ENCODE measurements at regions not wholly inside any gene's neighbourhood (a gene's known extent, or its start where the extent isn't known, plus 50 kb on each side); places are given as distances from the start of the nearest gene placed in this dataset.
"Not testable (repeated sequence)": the region's sequence is repeated elsewhere in the genome, so short reads cannot be mapped to it uniquely, and the experiment has no call there.

DNA sequence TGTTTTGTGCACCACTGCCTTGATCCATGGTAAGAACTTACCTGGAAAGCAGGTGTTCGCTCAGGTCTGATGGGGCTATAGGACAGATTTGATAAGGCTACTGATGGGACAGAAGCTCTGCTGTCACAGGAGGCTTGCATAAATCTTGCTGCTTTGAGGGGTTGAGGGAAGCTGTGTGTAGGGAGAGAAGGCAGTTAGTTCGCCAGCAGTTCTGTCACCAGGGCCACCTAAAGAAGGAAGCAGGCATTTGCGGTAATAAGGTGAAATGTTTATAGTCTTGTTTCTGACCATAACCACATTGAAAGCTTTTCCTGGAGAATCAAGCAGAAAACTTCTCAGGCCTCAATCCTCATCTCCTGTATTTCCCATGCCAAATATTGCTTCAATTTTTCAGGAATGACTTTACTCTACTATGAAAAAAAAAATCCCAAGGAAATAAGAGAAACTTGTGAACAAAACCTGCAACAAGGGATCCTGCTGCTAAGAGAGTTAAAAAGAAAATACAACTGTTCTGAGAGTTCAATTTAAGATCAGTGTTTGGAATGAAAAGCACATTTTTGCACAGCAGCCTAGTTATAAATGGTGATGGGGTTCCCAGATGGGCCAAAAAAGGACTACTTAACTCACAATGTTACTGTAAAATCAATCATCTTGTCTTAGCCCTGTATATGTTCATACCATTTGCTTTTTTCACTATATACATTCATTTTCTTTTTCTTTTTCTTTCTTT is 122.0 kb upstream of the RANBP3L start:
- no peak for DNase-seq (ENCODE audit: low spot score)

DNA sequence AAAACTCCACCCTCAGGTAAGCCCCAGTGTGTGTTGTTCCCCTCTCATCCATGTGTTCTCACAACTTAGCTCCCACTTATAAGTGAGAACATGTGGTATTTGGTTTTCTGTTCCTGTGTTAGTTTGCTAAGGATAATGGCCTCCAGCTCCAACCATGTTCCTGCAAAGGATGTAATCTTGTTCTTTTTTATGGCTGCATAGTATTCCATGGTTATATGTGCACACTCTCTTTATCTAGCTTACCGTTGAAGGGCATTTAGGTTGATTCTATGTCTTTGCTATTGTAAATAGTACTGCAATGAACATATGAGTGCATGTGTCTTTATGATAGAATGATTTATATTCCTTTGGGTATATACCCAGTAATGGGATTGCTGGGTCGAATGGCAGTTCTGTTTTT is 124.4 kb upstream of the RANBP3L start:
- not testable (repeated sequence) for DNase-seq (ENCODE audit: low spot score)

DNA sequence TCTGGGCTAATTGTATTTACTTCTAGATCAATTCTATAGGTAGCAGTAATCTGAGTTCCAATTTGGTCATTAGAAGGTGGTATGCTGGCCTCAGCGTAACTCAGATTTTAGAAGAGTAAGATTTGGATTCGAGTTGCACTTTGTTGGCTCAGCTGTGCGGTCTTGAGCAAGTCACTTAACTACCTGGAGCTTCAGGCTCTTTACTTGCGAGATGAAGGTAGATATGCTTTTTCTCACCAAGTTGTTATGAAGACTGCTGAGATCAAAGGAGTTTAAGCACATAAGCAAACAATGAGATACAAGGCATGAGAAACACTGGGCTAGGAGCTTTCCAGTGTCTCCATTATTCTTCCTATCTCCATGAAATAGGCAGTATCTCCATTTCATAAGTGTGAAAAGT is 133.8 kb upstream of the RANBP3L start:
- DNase-seq (ENCODE audit: low spot score) = no peak

DNA sequence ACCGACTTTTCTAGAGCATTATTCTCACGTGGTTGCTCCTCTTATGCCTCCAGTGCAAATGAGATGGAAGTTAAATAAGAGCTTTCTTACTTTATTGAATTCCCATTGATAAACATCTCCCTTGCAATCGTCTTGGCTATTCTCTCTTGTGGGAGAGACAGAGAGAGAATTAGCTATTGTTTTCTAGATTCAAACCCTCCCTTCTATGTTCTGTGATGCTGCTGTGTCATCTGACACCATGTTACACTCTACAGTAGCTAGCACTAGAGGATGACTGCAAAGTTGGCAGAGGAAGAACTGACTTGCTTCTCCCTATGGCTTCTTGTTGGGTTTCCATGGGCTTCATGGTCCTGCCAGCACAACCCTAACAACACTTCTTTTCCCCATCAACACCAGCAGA is 134.6 kb upstream of the RANBP3L start:
- DNase-seq (ENCODE audit: low spot score) = no peak

DNA sequence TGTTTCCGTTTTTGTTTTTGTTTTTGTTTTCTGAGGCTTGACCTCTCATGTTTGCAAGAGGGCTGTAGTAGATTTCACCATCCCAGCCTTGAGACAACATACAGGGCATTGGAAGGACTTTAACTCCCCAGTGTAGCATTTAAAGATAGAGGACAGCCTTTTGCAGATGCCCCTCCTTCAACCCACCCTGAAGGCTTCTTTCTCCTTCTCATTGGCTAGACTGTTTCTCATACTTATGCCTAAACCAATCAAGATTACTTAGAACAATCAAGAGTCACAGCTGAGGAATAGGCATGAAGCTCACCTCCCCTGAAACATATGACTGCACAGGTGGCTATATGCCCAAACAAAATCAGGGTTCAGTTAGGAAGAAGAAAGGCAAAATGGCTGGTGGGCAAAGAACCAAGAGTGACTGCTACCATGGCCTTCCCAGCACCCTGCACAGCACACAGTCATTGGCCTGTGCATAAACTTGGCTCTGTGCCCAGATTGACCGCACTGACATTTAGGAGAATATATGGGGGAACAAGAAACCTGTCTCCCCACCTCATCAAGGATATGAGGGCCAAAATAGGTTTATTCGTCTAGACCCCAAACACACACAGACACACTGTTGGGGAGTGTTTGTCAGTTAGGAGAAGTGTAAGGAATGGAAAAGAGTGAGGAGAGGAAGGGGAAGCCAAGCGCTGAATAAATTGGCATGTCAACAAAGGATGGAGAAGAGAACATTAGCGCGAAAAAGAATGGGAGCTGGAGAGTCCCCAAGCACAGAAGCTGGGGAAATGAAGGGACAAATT is 137.3 kb upstream of the RANBP3L start:
- DNase-seq (ENCODE audit: low spot score) = no peak

DNA sequence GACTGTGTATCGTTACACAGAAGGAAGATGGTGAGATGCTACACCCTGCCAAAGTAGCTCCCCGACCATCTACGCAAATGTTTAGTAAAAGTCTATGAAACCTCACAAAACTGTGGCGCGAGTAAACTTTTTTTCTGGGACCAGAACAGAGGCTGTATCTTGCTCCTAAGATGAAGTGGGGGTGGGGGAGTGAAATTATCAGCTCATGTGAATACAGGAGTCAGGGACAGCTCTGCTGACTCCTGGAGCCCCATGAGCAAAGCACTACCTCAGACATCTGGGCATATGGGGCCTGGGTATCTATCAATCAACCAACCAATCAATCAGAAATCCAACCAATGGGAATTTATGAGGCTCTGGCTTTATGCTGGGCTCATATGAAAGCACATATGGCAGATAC is 138.6 kb upstream of the RANBP3L start:
- no peak for DNase-seq (ENCODE audit: low spot score)

DNA sequence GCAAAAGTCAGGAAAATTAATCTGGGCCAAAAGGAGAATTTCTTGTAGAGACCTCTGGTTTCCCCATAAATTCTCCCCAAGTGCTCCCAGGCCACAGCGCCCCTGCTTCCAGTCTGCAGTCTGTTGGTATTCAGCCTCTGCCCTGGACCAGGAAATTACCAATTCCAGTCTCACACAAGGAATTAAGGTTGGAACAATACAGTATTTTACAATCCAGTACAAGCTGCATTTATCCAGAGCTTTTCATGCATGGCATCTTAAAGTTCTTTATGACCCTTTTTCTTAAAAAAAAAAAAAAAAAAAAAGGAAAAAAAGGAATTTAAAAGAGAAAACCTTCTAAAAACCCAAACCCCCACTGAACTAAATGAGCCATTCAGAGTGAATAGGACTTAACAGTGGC is 139.6 kb upstream of the RANBP3L start:
- no peak for DNase-seq (ENCODE audit: low spot score)

DNA sequence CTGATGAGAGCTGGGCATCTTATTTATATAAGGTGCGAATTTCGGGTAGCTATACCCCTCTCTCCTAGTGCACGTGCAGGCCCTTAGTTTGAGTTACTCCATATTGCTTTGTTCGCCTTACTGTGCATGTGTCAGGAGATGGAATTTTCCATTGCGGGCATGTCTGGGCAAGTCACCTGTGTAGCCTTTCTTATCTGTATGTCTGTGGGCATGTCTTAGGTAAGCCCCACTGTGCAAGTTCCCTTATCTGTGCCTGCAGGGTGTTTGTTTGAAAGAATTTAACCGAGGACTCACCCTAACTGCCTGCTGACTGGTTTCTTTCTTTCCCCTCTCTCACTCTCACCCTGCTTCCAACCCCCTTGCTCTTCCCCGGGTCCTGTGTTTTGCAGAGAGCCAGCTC is 140.7 kb upstream of the RANBP3L start:
- DNase-seq (ENCODE audit: low spot score) = peak; percentile 24

DNA sequence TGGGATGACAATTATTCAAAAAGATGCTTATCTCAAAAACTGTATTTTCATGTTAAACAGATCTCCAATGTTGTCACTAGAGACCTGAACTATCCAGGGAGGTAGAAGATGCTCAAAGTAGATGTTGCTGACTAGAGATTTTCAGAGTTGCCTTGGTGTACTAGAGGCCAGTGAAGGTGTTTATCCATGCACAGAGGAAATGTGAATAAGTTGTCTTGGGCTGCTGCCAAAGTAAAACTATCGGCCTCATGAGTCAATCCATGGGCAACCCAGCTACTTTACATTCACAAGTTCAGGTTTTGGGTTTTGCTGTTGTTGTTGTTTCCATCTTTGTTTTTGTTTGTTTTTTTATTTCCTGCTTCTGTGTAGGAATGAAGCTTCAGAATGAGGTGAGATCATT is 141.1 kb upstream of the RANBP3L start:
- peak; percentile 29 for DNase-seq (ENCODE audit: low spot score)

DNA sequence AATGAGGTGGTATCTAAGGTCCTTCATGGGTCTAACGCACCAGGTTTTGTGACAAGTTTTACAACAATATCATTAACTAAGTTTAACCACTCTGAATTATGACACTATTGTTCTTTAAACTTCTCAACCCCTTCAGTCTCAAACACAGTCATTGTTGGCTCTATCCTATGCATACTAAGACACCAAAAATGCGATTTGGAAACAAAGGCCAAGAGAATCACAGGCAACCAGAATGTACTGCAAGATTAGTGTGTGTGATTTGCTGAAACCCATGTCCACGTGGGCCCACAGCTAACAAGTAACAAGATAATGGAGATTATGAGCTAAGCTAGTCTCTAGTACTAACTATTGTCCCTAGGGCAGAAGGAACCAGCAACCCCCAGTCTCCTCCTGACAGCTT is 142.2 kb upstream of the RANBP3L start:
- no peak for DNase-seq (ENCODE audit: low spot score)

DNA sequence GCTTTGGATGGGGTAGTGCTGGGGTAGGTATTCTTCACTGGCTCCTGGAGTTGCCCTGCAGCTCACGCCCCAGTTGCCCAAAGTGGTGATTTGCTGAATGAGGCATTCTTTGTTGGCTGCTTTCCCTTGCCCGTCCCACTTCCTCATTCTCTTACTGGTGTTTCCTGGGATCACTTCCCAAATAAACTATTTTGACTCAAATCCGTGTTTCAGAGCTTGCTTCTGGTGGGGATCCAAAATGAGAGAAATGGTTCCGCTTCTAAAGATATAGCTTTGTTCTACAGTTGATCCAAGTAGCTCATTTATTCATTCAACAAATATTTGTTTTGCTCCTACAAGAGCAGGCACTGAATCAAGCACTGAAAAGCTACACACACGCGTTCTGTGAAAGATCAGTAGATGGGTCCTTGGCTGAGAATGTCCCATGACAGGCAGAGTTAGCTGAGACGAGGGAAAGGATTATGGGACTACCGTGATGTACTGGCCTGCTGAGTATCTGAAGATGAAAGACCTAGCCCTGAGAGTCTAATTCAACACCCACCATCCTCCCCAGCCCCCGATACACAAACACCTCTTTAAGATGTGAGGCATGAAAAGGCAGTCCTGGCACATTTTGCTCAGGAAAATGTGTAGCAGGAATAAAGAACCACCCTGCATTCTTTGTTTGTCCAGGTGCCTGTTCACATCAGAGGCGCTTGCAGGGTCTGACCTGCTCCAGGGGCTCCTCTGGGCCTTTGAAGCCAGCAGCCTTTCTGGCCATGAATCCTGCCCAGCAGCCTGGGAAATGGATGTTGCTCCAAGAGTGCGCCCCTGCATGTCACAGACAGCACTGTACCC is 143.1 kb upstream of the RANBP3L start:
- no peak for DNase-seq (ENCODE audit: low spot score)

DNA sequence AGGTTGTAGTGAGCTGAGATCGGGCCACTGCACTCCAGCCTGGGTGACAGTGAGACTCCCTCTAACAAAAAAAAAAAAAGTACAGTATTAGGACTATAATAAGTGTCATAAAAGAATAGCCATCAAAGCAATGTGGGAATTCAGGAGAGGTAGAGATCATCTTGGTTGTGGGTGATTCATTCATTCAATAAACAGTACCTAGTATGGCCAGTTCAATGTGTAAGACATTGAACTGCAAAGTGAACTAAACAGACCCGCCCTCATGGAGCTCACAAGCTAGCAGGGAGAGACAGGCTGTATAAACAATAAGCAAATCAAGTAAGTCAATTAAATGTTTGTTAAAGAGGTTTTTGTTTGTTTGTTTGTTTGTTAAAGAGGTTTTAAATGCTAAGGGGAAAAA is 146.1 kb upstream of the RANBP3L start:
- no peak for DNase-seq (ENCODE audit: low spot score)

DNA sequence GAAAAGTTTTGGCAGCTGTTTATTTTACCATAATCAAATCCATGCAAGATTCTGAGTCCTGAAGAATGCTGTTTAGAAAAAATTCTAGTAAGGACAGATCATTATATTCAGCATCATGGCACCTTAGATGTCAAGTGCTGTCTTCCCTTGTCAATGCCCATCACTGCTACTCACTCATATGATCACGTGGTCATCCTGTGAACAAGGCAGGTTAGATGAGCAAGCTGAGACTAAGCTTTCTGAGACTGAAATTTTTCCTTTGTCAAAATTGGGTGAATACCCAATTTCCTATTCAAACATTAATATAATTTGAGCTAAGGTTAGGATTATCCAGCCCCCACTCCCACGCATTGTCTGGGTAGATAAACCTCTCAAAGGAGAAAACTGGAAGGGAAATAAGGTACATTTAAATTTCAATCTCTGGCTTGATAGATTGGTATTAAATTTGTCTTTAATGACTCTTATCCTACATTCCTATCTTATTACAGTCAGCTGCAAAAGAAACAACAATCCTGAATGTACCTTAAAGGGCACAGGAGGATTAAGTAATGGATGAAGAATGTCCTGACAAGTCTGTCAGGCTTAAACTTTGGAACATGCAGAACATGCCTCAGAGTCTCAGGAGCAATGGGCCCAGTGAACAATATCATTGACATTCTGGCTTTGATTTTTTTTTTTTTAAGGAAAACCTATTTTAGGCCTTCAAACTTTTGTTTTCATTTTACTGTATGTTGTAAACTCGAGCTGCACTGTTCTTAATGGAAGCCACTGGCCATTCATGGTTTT is 148.7 kb upstream of the RANBP3L start:
- DNase-seq (ENCODE audit: low spot score) = no peak

DNA sequence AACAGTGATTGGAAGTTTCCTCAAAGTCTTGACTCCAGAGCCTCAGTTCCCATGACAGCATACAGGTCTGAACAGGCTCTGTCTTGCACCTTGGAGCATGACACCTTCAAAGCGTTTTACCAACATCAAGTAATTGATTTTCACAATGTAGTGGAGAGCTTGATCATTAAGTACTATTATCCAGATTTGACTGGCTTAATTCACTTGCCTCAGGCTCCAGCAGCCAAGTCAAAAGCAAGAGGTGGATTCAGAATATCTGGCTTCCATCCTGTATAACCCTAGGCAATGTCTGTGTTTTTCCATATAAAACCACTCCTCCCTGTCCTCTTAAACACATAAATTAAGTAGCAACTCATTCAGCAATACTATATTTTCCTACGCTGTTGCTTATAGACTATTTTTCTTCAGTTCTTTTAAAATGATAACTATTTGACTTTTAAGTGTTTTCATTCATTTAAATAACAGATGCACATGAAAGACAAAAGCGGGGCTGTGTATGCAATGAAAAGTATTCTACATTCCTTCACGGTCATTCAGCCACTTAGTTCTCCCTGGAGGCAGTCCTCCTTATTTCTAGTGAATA is 150.8 kb upstream of the RANBP3L start:
- no peak for DNase-seq (ENCODE audit: low spot score)

DNA sequence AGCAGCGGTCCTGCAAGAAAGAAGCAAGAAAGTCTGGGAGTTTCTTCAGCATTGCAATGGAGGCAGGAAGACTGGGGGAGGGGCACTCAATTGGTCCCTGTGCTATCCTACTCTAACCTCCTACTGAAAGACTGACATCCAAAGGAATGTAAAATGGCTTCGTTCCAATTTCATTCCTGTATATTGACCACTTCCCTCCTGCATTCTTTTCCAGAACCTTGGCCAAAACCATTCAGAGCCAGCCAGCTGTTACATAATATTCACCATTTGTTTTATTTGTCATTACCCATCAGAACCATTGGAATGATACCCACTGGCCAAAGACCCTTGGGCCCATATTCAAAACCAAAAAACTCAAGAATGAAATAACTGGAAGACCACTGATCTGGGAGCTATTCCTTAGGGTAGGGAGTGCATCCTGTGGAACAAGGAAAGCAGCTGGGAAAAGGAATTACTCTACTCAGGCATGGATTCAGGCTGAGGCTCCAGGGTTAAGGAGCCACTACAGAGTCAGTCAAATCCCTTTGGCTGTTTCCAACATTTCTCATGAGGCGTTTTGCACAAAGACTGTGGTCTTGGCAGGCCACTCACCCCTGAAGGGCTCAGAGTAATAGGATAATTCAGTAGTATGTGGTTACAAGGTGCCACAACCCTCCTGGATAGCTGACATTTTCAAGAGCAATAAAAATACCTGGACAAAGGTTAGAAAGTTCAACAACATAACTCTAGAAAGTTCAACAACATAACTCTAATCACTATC is 148.7 kb upstream of the SLC1A3 start:
- DNase-seq (ENCODE audit: low spot score) = no peak

DNA sequence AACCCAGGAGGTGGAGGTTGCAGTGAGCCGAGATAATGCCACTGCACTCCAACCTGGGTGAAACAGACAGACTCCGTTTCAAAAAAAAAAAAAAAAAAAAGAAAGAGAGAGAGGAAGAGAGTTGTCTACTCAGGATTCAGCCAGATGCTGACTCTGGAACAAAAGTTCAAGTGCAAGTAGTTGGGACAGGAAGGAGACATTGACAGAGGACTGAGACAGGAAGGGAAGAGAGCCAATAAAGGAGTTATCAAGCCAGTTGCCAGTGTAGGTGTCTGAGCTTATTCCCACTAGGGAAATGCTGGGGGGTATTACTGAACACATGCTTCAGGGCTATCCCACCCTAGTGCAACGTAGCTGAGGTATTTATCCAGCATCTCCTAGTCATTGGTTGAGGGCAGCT is 147.7 kb upstream of the SLC1A3 start:
- no peak for DNase-seq (ENCODE audit: low spot score)

DNA sequence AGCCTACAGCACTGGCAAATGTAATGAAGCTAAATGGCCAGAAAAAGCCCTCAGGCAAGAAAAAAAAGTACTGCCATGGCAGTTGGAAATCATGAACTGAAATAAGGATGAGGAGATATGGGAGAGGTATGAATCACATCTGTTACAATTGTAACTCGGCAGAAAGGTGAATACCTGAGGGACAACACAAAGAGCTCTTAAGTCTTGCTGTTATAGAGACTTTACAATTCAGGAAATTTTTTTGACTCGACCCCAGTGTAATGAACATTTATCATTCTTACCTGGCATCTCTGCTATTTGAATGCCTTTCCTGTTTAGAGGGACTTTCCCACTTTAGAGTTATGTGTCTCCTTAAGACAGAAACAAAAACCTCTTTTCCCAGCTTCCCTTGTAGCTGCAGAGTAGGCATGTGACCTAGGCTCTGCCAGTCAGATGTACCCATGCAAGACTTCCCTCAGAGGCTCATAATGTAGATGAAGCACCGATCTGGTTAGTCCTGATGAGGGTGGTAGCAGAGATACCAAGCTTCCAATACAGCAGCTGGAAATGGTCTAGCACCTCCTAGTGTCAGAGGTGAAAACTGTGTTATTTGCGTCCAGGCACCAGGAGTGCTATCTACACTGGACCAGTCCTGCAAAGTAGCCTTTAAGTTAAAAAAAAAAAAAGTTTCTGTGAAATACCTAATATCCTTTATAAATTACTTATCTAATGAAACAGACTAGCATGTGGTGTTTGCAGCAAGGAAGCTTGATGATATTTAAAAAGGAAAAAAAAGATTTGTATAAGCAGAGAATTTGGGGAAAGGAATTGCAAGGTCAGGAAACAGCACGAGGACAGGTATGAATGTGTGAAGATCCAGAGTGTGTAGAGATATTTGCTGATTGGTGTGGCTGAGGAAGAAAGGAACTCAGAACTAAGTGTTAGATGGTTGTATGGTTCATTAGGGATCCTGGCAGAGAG is 146.9 kb upstream of the SLC1A3 start:
- peak; percentile 29 for DNase-seq (ENCODE audit: low spot score)

DNA sequence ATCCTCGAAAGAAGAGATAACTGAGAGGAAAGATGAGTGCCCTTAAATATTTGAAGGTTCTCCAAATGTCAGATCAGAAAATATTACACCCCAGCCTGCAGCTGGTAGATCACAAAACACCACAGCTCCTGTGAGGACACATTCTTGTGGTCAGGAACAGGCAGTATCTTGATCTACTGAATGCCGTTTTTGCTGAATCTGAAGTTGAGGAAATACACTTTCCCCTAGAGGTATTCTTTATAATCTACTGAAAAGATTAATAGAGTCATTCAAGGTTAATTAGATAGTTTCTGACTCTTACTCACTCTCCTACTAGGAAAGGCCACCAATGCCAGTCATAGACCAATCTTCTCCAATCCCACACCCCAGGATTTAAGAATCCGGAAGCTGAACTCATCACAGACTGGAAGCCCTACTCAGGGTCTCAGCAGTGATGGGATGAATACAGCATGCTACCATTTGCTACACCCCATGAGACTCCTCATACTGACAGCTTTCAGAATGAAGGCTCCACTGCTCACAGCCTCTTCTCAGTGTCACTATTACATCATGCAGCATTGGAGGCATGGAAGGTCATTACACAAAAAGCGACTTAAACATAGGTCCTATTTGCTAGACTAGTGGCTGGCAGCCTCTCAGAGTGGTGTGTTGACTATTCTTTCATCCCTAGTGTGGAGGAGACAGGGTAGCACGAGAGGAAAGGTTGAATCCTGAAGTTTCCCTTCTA is 143.9 kb upstream of the SLC1A3 start:
- DNase-seq (ENCODE audit: low spot score) = no peak

DNA sequence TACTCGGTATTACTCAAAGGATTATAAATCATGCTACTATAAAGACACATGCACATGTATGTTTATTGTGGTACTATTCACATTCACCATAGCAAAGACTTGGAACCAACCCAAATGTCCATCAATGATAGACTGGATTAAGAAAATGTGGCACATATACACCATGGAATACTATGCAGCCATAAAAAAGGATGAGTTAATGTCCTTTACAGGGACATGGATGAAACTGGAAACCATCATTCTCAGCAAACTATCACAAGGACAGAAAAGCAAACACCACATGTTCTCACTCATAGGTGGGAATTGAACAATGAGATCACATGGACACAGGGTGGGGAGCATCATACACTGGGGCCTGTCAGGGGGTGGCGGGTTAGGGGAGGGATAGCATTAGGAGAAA is 130.5 kb upstream of the SLC1A3 start:
- DNase-seq (ENCODE audit: low spot score) = not testable (repeated sequence)

Data from hematopoietic multipotent progenitor cell treated with erythropoietin and hydrocortisone succinate and interleukin-3 and kit ligand, for 17 days (in vitro differentiated cells).